ENCODE measurements at regions not wholly inside any gene's neighbourhood (a gene's known extent, or its start where the extent isn't known, plus 50 kb on each side); places are given as distances from the start of the nearest gene placed in this dataset.

DNA sequence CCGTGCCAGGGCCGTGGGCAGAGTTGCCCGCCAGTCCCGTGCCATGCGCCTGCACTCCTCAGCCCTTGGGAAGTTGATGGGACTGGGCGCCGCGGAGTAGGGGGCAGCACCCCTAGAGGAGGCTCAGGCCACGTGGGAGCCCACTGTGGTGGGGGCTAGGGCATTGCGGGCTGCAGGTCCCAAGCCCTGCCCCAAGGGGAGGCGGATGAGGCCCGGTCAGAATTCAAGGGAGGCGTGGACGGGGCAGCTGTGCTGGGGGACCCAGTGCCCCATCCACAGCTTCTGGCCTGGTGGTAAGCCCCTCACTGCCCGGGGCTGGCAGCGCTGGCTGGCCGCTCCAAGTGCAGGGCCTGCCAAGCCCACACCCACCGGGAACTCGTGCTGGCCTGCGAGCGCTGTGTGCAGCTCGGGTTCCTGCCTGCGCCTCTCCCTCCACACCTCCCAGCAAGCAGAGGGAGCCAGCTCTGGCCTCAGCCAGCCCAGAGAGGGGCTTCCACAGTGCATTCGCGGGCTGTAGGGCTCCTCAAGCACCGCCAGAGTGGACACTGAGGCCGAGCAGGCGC, 317.8 kb downstream of the HAO1 start:
- Histone ChIP-seq H3K27me3 (replicated peaks in 1 of 2; ENCODE audit: control insufficient read depth in 2 of 2, extremely low read depth in 1 of 2, insufficient read depth in 2 of 2, low read length in 1 of 2) (no peaks in the 10 kb centered on the region), H3K4me3 (ENCODE audit: control insufficient read depth in 1 of 2, extremely low read depth in 1 of 2, low read length in 1 of 2) (no peak overlapping the region), H3K4me1 (ENCODE audit: control insufficient read depth in 1 of 2, extremely low read depth in 1 of 2, insufficient read depth in 2 of 2, low read length in 2 of 2) (no peaks in the 10 kb centered on the region), H3K36me3 (ENCODE audit: control insufficient read depth in 2 of 2, extremely low read depth in 1 of 2, insufficient read depth in 1 of 2, low read length in 1 of 2) (no peaks in the 10 kb centered on the region), H3K27ac (ENCODE audit: low read length) (no peak overlapping the region), H3K9me3 (no peaks in the 10 kb centered on the region)
- Mint-ChIP-seq H3K9me3 (peaks cover 6 to 12% (median 7%) of the 10 kb centered on the region in 3 donors), H3K4me1 (no peaks in the 10 kb centered on the region), H3K4me3 (no peak overlapping the region), H3K27ac (no peak overlapping the region), H3K36me3 (no peaks in the 10 kb centered on the region), H3K27me3 (no peaks in the 10 kb centered on the region)
- whole genome bisulfite sequencing (ENCODE audit: insufficient coverage): 84% methylated on average over 22 of the region's 28 CpGs
- DNase-seq (no peak), ATAC-seq (replicated peaks in 1 of 4) (no peak)
- CTCF ChIA-PET: no interaction called here
- POLR2A ChIA-PET: no interaction called here

DNA sequence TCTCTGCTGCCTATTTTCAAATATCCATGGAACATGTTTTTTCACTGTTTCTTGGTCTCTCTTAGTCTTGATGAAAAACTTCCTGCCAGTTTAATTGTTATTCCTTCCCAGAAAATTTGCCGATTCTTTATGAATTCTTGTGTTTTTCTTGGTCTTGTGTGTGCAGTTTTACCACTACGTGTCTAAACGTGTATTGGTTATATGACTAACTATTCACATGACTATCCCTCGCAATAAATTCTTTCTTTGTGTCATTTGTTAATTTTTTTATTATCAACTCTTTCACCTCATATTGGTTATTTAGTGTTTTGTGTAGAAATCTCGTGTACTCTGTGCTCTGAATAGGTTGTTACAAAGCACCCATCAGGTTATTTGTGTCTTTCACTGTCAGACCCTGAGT, 315.4 kb downstream of the HAO1 start:
- Mint-ChIP-seq H3K36me3 (no peaks in the 10 kb centered on the region), H3K4me1 (no peaks in the 10 kb centered on the region), H3K4me3 (no peak overlapping the region), H3K27ac (no peak overlapping the region), H3K27me3 (no peaks in the 10 kb centered on the region), H3K9me3 (peaks cover 7 to 17% (median 11%) of the 10 kb centered on the region in 3 donors)
- H3K36me3 ChIP-seq (ENCODE audit: control insufficient read depth in 2 of 2, extremely low read depth in 1 of 2, insufficient read depth in 1 of 2, low read length in 1 of 2): no peaks in the 10 kb centered on the region
- H3K9me3 ChIP-seq: no peaks in the 10 kb centered on the region
- no peak overlapping the region for H3K4me3 ChIP-seq (ENCODE audit: control insufficient read depth in 1 of 2, extremely low read depth in 1 of 2, low read length in 1 of 2)
- H3K27ac ChIP-seq (ENCODE audit: low read length): no peak overlapping the region
- CTCF ChIA-PET: no interaction called here
- no peaks in the 10 kb centered on the region for H3K27me3 ChIP-seq (replicated peaks in 1 of 2; ENCODE audit: control insufficient read depth in 2 of 2, extremely low read depth in 1 of 2, insufficient read depth in 2 of 2, low read length in 1 of 2)
- H3K4me1 ChIP-seq (ENCODE audit: control insufficient read depth in 1 of 2, extremely low read depth in 1 of 2, insufficient read depth in 2 of 2, low read length in 2 of 2): no peaks in the 10 kb centered on the region
- WGBS (ENCODE audit: insufficient coverage): no CpG with 5 or more reads among the region's 5 CpGs
- ATAC-seq (replicated peaks in 1 of 4) (no peak), DNase-seq (no peak)
- POLR2A ChIA-PET: no interaction called here

DNA sequence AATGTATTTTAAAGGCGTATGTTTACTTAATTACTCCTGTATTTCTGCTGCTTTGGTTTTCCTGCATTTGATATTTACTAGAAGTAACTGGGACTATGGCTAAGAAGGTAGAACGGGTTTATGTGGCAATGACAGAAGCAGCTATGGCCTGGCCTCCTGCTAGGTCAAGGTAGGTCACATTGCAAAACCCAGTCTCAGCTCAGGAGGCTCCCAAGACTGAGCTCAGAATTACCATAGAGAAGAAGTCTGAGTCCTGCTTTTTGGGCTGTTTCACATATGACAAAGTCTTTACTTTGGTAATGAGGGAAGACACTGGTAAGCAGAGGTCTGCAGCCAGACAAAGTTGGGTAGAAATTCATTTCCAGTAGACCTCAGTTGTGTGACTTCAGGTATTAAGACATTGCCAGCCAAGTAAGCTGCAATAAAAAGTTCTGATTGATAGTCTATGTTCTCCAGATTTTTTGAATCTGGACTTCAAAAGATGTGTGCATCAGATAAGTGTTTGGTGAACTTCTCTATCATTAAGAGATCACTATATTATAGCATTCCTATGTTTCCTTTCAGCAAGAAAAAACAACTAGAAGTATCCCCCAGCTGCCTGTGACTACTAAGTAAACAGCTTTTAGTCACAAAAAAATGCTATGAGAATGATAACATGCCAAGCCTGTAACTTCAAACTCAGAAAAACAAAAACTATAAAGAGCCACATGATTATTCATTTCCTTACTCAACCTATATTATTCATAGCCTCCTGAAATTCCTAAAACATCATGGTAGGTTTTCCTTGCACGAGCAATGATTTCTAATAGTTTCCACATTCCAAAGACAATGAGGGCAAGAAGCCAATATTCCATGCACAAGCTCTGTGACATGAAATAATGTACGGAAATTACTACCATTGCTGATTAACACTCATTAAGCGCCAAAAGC, 312.3 kb downstream of the HAO1 start:
- Histone ChIP-seq H3K4me1 (ENCODE audit: control insufficient read depth in 1 of 2, extremely low read depth in 1 of 2, insufficient read depth in 2 of 2, low read length in 2 of 2) (no peaks in the 10 kb centered on the region), H3K27ac (ENCODE audit: low read length) (no peak overlapping the region), H3K4me3 (ENCODE audit: control insufficient read depth in 1 of 2, extremely low read depth in 1 of 2, low read length in 1 of 2) (no peak overlapping the region), H3K9me3 (no peaks in the 10 kb centered on the region), H3K27me3 (replicated peaks in 1 of 2; ENCODE audit: control insufficient read depth in 2 of 2, extremely low read depth in 1 of 2, insufficient read depth in 2 of 2, low read length in 1 of 2) (no peaks in the 10 kb centered on the region), H3K36me3 (ENCODE audit: control insufficient read depth in 2 of 2, extremely low read depth in 1 of 2, insufficient read depth in 1 of 2, low read length in 1 of 2) (no peaks in the 10 kb centered on the region)
- no peak for ATAC-seq (replicated peaks in 1 of 4)
- no peaks in the 10 kb centered on the region for H3K27me3 Mint-ChIP-seq
- POLR2A ChIA-PET: no interaction called here
- H3K9me3 Mint-ChIP-seq: peaks cover 4 to 13% (median 9%) of the 10 kb centered on the region in 3 donors
- no peak for DNase-seq
- CTCF ChIA-PET: no interaction called here
- no peaks in the 10 kb centered on the region for H3K36me3 Mint-ChIP-seq
- H3K27ac Mint-ChIP-seq: no peak overlapping the region
- no peak overlapping the region for H3K4me3 Mint-ChIP-seq
- WGBS (ENCODE audit: insufficient coverage): 60% methylated on average over 2 of the region's 5 CpGs
- H3K4me1 Mint-ChIP-seq: no peaks in the 10 kb centered on the region

DNA sequence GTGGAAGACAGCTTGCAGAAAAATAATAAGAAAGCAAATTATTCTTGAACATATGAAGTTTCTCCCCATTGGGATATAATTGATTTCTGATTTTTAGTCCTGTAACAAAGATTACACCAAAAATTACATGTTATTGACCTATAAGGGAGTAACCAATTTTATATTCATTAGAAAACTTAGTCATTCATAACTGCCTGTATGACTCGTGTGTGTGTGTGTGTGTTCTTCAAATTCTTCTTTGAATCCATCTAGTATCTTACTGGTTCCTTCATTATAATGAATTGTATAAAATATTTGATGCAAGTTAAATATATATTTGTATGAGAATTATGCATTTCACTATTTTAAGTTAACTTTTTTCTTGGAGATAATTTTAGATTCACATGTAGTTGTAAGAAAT, 310.4 kb downstream of the HAO1 start:
- H3K9me3 Mint-ChIP-seq: peaks cover 5 to 15% (median 5%) of the 10 kb centered on the region in 3 donors
- Histone ChIP-seq H3K27me3 (replicated peaks in 1 of 2; ENCODE audit: control insufficient read depth in 2 of 2, extremely low read depth in 1 of 2, insufficient read depth in 2 of 2, low read length in 1 of 2) (no peaks in the 10 kb centered on the region), H3K36me3 (ENCODE audit: control insufficient read depth in 2 of 2, extremely low read depth in 1 of 2, insufficient read depth in 1 of 2, low read length in 1 of 2) (no peaks in the 10 kb centered on the region), H3K9me3 (no peaks in the 10 kb centered on the region), H3K4me1 (ENCODE audit: control insufficient read depth in 1 of 2, extremely low read depth in 1 of 2, insufficient read depth in 2 of 2, low read length in 2 of 2) (no peaks in the 10 kb centered on the region), H3K27ac (ENCODE audit: low read length) (no peak overlapping the region), H3K4me3 (ENCODE audit: control insufficient read depth in 1 of 2, extremely low read depth in 1 of 2, low read length in 1 of 2) (no peak overlapping the region)
- no peaks in the 10 kb centered on the region for H3K4me1 Mint-ChIP-seq
- no peaks in the 10 kb centered on the region for H3K36me3 Mint-ChIP-seq
- ATAC-seq (replicated peaks in 1 of 4) (no peak), DNase-seq (no peak)
- H3K27ac Mint-ChIP-seq: no peak overlapping the region
- WGBS (ENCODE audit: insufficient coverage): no CpG with 5 or more reads among the region's 1 CpG
- ChIA-PET CTCF (no interaction called here), POLR2A (no interaction called here)
- H3K27me3 Mint-ChIP-seq: no peaks in the 10 kb centered on the region
- H3K4me3 Mint-ChIP-seq: no peak overlapping the region

DNA sequence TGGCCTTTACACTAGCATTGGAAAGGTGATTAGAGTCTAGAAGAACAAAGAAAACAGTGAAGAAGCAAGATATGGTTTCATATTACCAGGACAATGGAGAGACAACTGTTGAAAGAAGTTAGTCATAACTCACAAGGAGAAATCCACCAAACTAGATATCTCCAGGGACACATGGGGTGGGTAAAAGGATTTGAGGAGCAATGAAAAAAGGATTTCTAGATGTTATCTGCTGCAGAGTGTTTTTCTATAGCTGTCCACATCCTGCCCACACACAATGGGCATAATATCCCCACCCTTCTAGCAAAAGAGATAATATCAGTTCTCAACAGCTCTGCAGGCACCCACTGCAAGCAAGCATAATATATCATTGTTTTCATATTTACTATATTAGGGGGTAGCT, 303.1 kb downstream of the HAO1 start:
- H3K27ac Mint-ChIP-seq: no peak overlapping the region
- no peaks in the 10 kb centered on the region for H3K4me1 Mint-ChIP-seq

DNA sequence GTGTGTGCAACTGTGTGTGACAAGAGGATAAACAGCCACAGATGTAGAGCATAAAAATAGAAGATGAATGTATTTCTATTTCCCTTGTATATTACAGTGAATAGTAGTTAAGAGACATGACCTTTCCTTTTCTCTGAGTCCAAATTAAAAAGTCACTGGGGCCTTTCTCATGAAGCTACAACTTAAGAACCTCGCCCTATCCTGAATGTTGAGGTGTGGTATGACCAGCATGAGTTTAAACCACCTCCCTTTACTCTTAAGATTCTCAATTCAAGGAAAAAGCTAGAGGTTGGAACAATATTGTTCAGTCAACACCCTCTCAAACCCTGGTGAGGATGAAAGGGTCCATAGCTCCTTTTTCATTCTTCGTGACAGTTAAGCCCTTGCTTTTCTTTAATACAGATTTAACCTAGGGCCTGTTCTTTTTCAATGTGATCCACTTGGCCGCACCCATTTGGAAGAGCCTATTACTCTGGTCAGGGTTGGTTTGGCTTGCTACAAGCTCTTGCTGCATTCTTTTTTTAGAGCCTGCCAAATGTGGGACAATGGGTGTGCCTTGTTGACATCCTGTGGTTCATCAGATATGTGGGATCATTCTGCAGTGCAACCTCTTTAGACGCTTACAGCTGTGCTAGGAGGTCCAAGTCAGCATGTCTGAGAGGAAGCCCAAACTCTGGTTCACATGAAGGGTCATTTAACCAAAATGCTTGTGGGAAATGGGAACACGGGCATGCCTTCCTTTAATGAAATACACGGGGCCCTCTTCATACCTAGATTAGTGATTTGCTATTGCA, 290.0 kb downstream of the HAO1 start:
- peaks cover 0 to 10% (median 8%) of the 10 kb centered on the region in 3 donors for H3K9me3 Mint-ChIP-seq
- no peak for ATAC-seq (replicated peaks in 1 of 4)
- CTCF ChIA-PET: no interaction called here
- Histone ChIP-seq H3K27me3 (replicated peaks in 1 of 2; ENCODE audit: control insufficient read depth in 2 of 2, extremely low read depth in 1 of 2, insufficient read depth in 2 of 2, low read length in 1 of 2) (no peaks in the 10 kb centered on the region), H3K4me3 (ENCODE audit: control insufficient read depth in 1 of 2, extremely low read depth in 1 of 2, low read length in 1 of 2) (no peak overlapping the region), H3K27ac (ENCODE audit: low read length) (no peak overlapping the region), H3K36me3 (ENCODE audit: control insufficient read depth in 2 of 2, extremely low read depth in 1 of 2, insufficient read depth in 1 of 2, low read length in 1 of 2) (no peaks in the 10 kb centered on the region), H3K4me1 (ENCODE audit: control insufficient read depth in 1 of 2, extremely low read depth in 1 of 2, insufficient read depth in 2 of 2, low read length in 2 of 2) (no peaks in the 10 kb centered on the region), H3K9me3 (no peaks in the 10 kb centered on the region)
- H3K27ac Mint-ChIP-seq: no peak overlapping the region
- DNase-seq: no peak
- H3K4me3 Mint-ChIP-seq: no peak overlapping the region
- WGBS (ENCODE audit: insufficient coverage): 67% methylated on average over 3 of the region's 6 CpGs
- H3K27me3 Mint-ChIP-seq: no peaks in the 10 kb centered on the region
- H3K4me1 Mint-ChIP-seq: no peaks in the 10 kb centered on the region
- no peaks in the 10 kb centered on the region for H3K36me3 Mint-ChIP-seq
- POLR2A ChIA-PET: no interaction called here

More for the DNA sequence above, 303.1 kb downstream of the HAO1 start:
- H3K27me3 ChIP-seq (replicated peaks in 1 of 2; ENCODE audit: control insufficient read depth in 2 of 2, extremely low read depth in 1 of 2, insufficient read depth in 2 of 2, low read length in 1 of 2): no peaks in the 10 kb centered on the region
- Mint-ChIP-seq H3K4me3 (no peak overlapping the region), H3K36me3 (no peaks in the 10 kb centered on the region), H3K27me3 (no peaks in the 10 kb centered on the region), H3K9me3 (peaks cover 3 to 10% (median 4%) of the 10 kb centered on the region in 3 donors)
- POLR2A ChIA-PET: no interaction called here
- no peaks in the 10 kb centered on the region for H3K4me1 ChIP-seq (ENCODE audit: control insufficient read depth in 1 of 2, extremely low read depth in 1 of 2, insufficient read depth in 2 of 2, low read length in 2 of 2)
- no peak overlapping the region for H3K4me3 ChIP-seq (ENCODE audit: control insufficient read depth in 1 of 2, extremely low read depth in 1 of 2, low read length in 1 of 2)
- H3K36me3 ChIP-seq (ENCODE audit: control insufficient read depth in 2 of 2, extremely low read depth in 1 of 2, insufficient read depth in 1 of 2, low read length in 1 of 2): no peaks in the 10 kb centered on the region
- H3K9me3 ChIP-seq: no peaks in the 10 kb centered on the region
- CTCF ChIA-PET: no interaction called here
- ATAC-seq (replicated peaks in 1 of 4) (no peak), DNase-seq (no peak)
- no peak overlapping the region for H3K27ac ChIP-seq (ENCODE audit: low read length)

Data from T-cell (primary cell).